NT2/D1 (cell line): ENCODE measurements at regions not wholly inside any gene's neighbourhood (a gene's known extent, or its start where the extent isn't known, plus 50 kb on each side); places are given as distances from the start of the nearest gene placed in this dataset.

Experiments used
- YY1 ChIP-seq: IDR thresholded peaks from 2 replicates; pipeline ENCODE4 v1.6.1; 2011; ENCODE audit not compliant: insufficient read length, insufficient read depth
- ZNF274 ChIP-seq: IDR thresholded peaks from 2 replicates; pipeline ENCODE4 v1.6.1; 2011; ENCODE audit warnings: mild to moderate bottlenecking, low read depth, low read length

GRCh38 chr18:46250084-46250811 lies 146.1 kb downstream of the HAUS1 start:
- no peak for TF ChIP-seq YY1
- no peak for TF ChIP-seq ZNF274
